Uterus (tissue), 3 donors: ENCODE measurements at regions not wholly inside any gene's neighbourhood (a gene's known extent, or its start where the extent isn't known, plus 50 kb on each side); places are given as distances from the start of the nearest gene placed in this dataset.
"Not testable (repeated sequence)": the region's sequence is repeated elsewhere in the genome, so short reads cannot be mapped to it uniquely, and the experiment has no call there.

ENCODE experiments used
- DNase-seq, 2 donors: peaks; one replicate each; pipeline ENCODE4 v3.0.0-alpha.2; 2019 to 2020
- H3K27ac ChIP-seq, 2 donors: fragments of 200-600 bp; sonication (generic); 1 replicate in 1 of 2; 2 replicates in 1 of 2; pipeline ENCODE4 v1.5.1; 2016 to 2018
- H3K27me3 ChIP-seq, 2 donors: fragments of 200-600 bp; sonication (generic); one replicate each; pipeline ENCODE4 v1.5.1; 2018 to 2019; ENCODE audit warnings: control low read depth in 1 of 2
- H3K36me3 ChIP-seq, 2 donors: fragments of 200-600 bp; sonication (generic); one replicate each; pipeline ENCODE4 v1.5.1; 2019; ENCODE audit warnings: control low read depth in 1 of 2
- H3K4me1 ChIP-seq, 2 donors: fragments of 200-600 bp; sonication (generic); one replicate each; pipeline ENCODE4 v1.5.1; 2018 to 2019; ENCODE audit warnings: control low read depth in 1 of 2
- H3K4me3 ChIP-seq, 2 donors: fragments of 200-600 bp; sonication (generic); 1 replicate in 1 of 2; 2 replicates in 1 of 2; pipeline ENCODE4 v1.5.1; 2018 to 2019; ENCODE audit warnings: mild to moderate bottlenecking in 1 of 2
- H3K9me3 ChIP-seq, 2 donors: fragments of 200-600 bp; sonication (generic); one replicate each; pipeline ENCODE4 v1.5.1; 2019; ENCODE audit warnings: control low read depth in 1 of 2
- POLR2A ChIP-seq, 2 donors: fragments of 450-650 bp; IDR thresholded peaks; one replicate each; pipeline ENCODE4 v1.6.1; 2016; ENCODE audit warnings: antibody characterized with exemption in 2 of 2, mild to moderate bottlenecking in 1 of 2, moderate library complexity in 1 of 2
- intact Hi-C: fragments of 100-400 bp; cut with DNase I; formaldehyde crosslinking; loops from one replicate; pipeline ENCODE4 v1.15.1; 2023; ENCODE audit warnings: low total_unique reads
- TF ChIP-seq, protein P1 (sequence below), 4 experiments: fragments of 200-600 bp in 2 of 4; fragments of 450-650 bp in 2 of 4; sonication (generic) in 2 of 4; IDR thresholded peaks; one replicate each; pipeline ENCODE4 v1.5.1; 2016 to 2019; ENCODE audit warnings: antibody characterized with exemption in 4 of 4, mild to moderate bottlenecking in 2 of 4, moderate library complexity in 1 of 4
- donor health status: DM: yes; HTN: yes; CAD: no.

DNA sequence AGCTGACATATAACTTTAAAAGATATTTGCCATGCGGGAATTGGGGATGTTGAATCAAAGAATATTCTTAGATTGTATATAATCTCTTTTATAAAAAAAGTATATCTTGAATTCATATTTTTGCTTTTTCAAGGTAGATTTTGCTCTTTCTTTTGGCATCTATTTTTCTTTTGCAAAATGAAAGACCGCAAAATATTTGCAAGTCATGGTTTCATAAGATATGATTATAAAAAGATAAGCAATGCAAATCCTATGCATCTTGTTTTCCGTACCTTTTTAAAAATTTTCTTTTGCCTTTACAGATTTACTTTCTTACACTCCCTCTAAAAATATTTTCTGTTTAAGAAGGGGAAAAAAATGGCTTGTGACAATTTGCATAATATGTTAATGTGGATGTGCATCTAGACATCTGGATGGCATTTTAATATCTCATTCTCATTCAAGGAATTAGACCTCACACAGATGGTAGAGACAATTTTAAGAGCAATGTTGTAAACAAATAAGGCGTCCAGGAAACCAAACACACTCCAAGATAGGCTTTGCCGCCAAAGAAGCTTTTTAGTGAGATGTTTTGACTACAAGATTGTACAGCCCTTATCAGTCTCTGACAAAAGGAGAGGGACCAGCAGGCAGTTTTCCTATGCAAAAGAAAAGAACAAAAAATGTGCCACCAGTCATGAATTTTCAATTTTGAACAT lies 371.1 kb downstream of the CHL1 start:
- H3K36me3 ChIP-seq = no peaks in the 10 kb centered on the region
- TF ChIP-seq, protein P1, sequence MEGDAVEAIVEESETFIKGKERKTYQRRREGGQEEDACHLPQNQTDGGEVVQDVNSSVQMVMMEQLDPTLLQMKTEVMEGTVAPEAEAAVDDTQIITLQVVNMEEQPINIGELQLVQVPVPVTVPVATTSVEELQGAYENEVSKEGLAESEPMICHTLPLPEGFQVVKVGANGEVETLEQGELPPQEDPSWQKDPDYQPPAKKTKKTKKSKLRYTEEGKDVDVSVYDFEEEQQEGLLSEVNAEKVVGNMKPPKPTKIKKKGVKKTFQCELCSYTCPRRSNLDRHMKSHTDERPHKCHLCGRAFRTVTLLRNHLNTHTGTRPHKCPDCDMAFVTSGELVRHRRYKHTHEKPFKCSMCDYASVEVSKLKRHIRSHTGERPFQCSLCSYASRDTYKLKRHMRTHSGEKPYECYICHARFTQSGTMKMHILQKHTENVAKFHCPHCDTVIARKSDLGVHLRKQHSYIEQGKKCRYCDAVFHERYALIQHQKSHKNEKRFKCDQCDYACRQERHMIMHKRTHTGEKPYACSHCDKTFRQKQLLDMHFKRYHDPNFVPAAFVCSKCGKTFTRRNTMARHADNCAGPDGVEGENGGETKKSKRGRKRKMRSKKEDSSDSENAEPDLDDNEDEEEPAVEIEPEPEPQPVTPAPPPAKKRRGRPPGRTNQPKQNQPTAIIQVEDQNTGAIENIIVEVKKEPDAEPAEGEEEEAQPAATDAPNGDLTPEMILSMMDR (IDR thresholded peaks at IDR 0.05) = no peak
- TF ChIP-seq POLR2A (IDR thresholded peaks at IDR 0.05) = no peak
- no peak overlapping the region for H3K4me3 ChIP-seq
- intact Hi-C loops = no loop called here
- H3K27me3 ChIP-seq = no peaks in the 10 kb centered on the region
- no peaks in the 10 kb centered on the region for H3K9me3 ChIP-seq
- DNase-seq = no peak
- H3K4me1 ChIP-seq = no peaks in the 10 kb centered on the region
- no peak overlapping the region for H3K27ac ChIP-seq

DNA sequence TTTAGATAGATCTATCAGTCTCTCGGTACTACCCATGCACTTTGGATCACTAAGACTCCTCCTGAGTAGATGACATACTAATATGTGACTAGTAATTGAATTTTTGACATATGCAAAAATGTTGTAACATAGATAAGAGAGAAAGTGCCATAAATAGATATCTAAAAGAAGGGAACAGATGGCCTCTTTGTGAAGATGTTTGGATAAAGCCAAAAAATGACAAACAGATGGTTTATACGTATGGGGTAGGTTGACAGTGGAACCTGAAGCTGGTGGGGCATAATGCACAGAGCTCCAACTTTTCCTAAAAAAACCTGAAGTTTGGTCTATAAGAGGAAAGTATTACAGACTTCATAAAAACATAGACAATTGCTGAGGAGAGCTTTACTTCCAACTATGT lies 383.0 kb downstream of the CHL1 start:
- H3K27me3 ChIP-seq, intact Hi-C loops, H3K9me3 ChIP-seq, DNase-seq, H3K36me3 ChIP-seq, H3K4me1 ChIP-seq, H3K4me3 ChIP-seq, H3K27ac ChIP-seq: not testable (repeated sequence)

DNA sequence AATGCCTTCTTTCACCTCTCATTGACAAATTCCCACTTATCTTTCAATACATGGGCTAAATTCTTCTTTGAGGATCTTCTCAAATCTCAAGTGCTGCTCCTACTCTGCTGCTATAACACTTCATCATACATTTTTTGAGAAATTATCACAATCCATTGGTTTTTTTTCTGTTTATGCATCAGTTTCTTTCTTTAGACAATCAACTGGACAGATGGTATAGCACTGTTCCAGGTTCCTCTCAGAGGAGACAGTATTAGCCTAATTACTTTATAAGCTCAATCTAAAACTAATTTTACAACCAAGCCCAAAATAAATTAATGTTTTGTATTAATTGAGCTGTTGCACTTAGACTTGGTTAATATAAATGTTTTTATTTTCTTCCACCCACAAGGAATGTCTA lies 392.5 kb downstream of the CHL1 start:
- H3K4me3 ChIP-seq, intact Hi-C loops, H3K27ac ChIP-seq, H3K27me3 ChIP-seq, H3K9me3 ChIP-seq, H3K36me3 ChIP-seq, H3K4me1 ChIP-seq, DNase-seq: not testable (repeated sequence)

DNA sequence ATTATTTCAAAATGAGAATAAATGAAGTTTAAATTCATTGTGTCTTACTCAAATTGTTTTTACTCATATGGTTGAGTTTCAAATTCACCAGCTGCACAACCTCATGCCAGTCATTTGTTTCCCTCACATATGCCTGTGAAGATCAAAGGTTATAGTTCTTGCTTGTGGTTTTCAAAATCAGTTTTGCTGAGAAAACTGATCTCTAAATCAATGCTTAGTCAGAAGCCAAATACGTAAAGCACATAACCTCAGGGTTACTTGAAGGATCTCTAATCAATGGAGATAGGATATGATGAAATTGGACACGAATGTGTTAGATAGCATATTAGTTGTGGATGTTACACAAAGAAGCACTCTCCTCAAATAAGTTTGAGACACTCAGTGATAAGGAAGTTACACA lies 400.7 kb downstream of the CHL1 start:
- DNase-seq, intact Hi-C loops, H3K27ac ChIP-seq, H3K27me3 ChIP-seq, H3K4me3 ChIP-seq, H3K36me3 ChIP-seq, H3K9me3 ChIP-seq, H3K4me1 ChIP-seq: not testable (repeated sequence)

DNA sequence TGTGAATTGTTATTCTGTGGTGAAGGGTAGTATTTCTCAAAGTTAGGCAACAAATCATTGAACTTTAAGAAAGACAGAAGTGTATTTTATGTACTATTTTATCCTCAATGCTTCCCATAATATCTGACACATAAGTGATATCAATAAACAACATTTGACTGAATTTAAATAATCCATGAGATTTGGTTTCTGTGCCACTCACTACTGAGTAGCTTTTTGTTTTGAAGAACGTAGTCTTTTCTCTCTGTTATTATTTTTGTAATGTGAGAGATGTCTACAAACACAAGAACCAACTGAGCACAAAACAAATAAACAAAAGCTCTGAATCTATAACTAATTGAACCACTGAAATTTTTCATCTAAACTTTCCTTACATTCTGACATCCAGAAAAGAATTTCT lies 401.2 kb downstream of the CHL1 start:
- DNase-seq, H3K36me3 ChIP-seq, intact Hi-C loops, H3K4me1 ChIP-seq, H3K27me3 ChIP-seq, H3K4me3 ChIP-seq, H3K9me3 ChIP-seq, H3K27ac ChIP-seq: not testable (repeated sequence)

DNA sequence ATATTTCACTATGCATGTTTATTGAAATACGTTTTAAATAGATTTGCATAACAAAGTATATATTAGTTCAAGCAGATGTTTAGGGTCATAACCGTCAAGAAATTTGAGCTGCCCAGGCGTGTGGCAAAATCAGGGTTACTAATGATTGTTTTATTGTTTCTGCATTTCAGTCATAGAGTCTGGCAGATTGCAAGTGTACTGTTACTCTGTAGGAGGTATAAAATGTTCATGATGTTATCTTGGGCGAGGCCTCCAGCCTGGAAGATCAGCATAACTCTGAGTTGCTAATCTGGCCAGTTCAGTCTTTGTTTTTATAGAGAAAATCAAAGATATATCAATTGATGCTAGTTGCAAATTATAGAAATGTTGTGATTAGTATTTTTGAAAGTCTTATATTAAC lies 410.9 kb downstream of the CHL1 start:
- DNase-seq, H3K4me1 ChIP-seq, H3K36me3 ChIP-seq, H3K9me3 ChIP-seq, H3K4me3 ChIP-seq, H3K27me3 ChIP-seq, intact Hi-C loops, H3K27ac ChIP-seq: not testable (repeated sequence)

DNA sequence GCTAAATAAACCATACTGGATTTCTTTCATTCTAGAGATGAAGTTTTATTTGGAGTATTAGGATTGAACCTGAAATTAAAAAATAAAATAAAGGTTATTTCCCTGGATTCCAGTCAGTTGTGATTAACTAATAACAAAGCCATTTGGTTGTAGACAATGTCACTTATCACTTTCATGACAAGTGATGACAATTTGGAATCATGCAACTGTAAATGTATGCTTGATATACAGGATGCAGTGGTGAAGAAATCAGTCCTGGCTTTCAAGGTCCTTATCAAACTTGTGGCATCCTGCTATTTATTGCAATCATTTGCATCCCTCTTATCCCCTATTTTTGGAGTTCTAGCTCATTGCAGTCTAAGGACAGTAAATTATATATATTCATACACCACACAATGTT lies 425.2 kb downstream of the CHL1 start:
- TF ChIP-seq, protein P1 (IDR thresholded peaks at IDR 0.05) = no peak
- no peak for TF ChIP-seq POLR2A (IDR thresholded peaks at IDR 0.05)
- Histone ChIP-seq H3K4me3 (no peak overlapping the region), H3K27me3 (no peaks in the 10 kb centered on the region), H3K27ac (no peak overlapping the region), H3K9me3 (no peaks in the 10 kb centered on the region), H3K36me3 (no peaks in the 10 kb centered on the region), H3K4me1 (no peaks in the 10 kb centered on the region)
- intact Hi-C loops = no loop called here
- no peak for DNase-seq

DNA sequence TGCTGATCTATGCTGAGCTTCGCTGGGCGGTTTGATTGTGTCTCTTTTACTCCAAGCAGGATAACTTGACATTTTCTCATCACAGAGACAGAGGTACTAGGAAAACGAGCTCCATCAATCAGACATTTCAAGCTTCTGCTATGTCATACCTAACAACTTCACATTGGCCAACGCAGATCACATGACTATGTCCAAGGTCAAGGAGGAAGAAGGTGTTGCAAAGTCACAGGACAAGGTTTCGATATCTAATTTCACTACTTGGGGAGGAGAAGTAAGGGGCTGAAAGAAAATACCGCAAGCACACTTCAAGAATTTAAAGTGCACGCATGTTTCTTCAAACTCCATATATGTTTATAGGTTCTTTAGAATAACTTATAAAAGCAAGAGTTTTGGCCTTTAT lies 425.8 kb downstream of the CHL1 start:
- no peak for DNase-seq
- intact Hi-C loops = no loop called here
- Histone ChIP-seq H3K9me3 (no peaks in the 10 kb centered on the region), H3K4me3 (no peak overlapping the region), H3K4me1 (no peaks in the 10 kb centered on the region), H3K27me3 (no peaks in the 10 kb centered on the region), H3K36me3 (no peaks in the 10 kb centered on the region), H3K27ac (no peak overlapping the region)
- no peak for TF ChIP-seq POLR2A (IDR thresholded peaks at IDR 0.05)
- TF ChIP-seq, protein P1 (IDR thresholded peaks at IDR 0.05) = no peak
